GM18909 (cell line): ENCODE measurements at regions not wholly inside any gene's neighbourhood (a gene's known extent, or its start where the extent isn't known, plus 50 kb on each side); places are given as distances from the start of the nearest gene placed in this dataset.
A peak's percentile ranks its signal among the peaks of the same experiment; 100 is the strongest.
"Not testable (repeated sequence)": the region's sequence is repeated elsewhere in the genome, so short reads cannot be mapped to it uniquely, and the experiment has no call there.

Experiments used
- ATAC-seq: cut with Tn5 transposase; IDR thresholded peaks from one replicate; pipeline ENCODE4 v1.9.1; 2021; ENCODE audit warnings: mild to moderate bottlenecking; ENCODE audit not compliant: unreplicated experiment, poor library complexity

GRCh38 chr2:13481201-13481600, 764.5 kb downstream of the TRIB2 start:
- no peak for ATAC-seq

- no peak for ATAC-seq
Measured at GRCh38 chr2:13485256-13485655, 768.5 kb downstream of the TRIB2 start.

- ATAC-seq = no peak
Measured at GRCh38 chr2:13488965-13489364, 772.2 kb downstream of the TRIB2 start.

- ATAC-seq = no peak
Measured at GRCh38 chr2:13492262-13492661, 775.5 kb downstream of the TRIB2 start.

GRCh38 chr2:13495051-13495450, 778.3 kb downstream of the TRIB2 start:
- no peak for ATAC-seq

- peak; percentile 52 for ATAC-seq
Measured at GRCh38 chr2:13504808-13505207, 788.1 kb downstream of the TRIB2 start.

- no peak for ATAC-seq
Measured at GRCh38 chr2:13508671-13509070, 791.9 kb downstream of the TRIB2 start.

GRCh38 chr2:13515254-13515653, 798.5 kb downstream of the TRIB2 start:
- ATAC-seq = no peak

- ATAC-seq = no peak
Measured at GRCh38 chr2:13522096-13522495, 805.4 kb downstream of the TRIB2 start.

GRCh38 chr2:13522917-13523821, 806.4 kb downstream of the TRIB2 start:
- peak; percentile 96 for ATAC-seq

- ATAC-seq = no peak
Measured at GRCh38 chr2:13524492-13524891, 807.8 kb downstream of the TRIB2 start.

GRCh38 chr2:13531735-13532410, 815.1 kb downstream of the TRIB2 start:
- not testable (repeated sequence) for ATAC-seq

- not testable (repeated sequence) for ATAC-seq
Measured at GRCh38 chr2:13532781-13533523, 816.2 kb downstream of the TRIB2 start.

- ATAC-seq = no peak
Measured at GRCh38 chr2:13533524-13533922, 816.8 kb downstream of the TRIB2 start.

- no peak for ATAC-seq
Measured at GRCh38 chr2:13536941-13537340, 820.2 kb downstream of the TRIB2 start.

- no peak for ATAC-seq
Measured at GRCh38 chr2:13537771-13538349, 821.1 kb downstream of the TRIB2 start.

GRCh38 chr2:13539296-13539695, 822.6 kb downstream of the TRIB2 start:
- ATAC-seq = no peak

GRCh38 chr2:13542061-13542460, 825.3 kb downstream of the TRIB2 start:
- no peak for ATAC-seq

GRCh38 chr2:13542642-13543041, 825.9 kb downstream of the TRIB2 start:
- ATAC-seq = no peak

- ATAC-seq = peak; percentile 64
Measured at GRCh38 chr2:13543550-13543949, 826.8 kb downstream of the TRIB2 start.
